GM12878 (cell line): ENCODE measurements at regions not wholly inside any gene's neighbourhood (a gene's known extent, or its start where the extent isn't known, plus 50 kb on each side); places are given as distances from the start of the nearest gene placed in this dataset.

Source experiments
- ATAC-seq: fragments of 200-7000 bp; cut with Tn5 transposase; 3 replicates; pipeline ENCODE4 v1.9.1; 2020; ENCODE audit warnings: mild to moderate bottlenecking, moderate library complexity
- BruUV-seq: library from RNA; stranded (reverse); fragments of 400-500 nt; replicated peaks from 2 replicates; lab custom pipeline; 2021; lab: Mats Ljungman, UMichigan
- CTCF ChIA-PET: fragments of 300-600 bp; sonication (Branson Sonifier 250); formaldehyde crosslinking; extraction: SDS; loops from one replicate; lab custom pipeline; 2021; ENCODE audit warnings: inconsistent platforms; lab: Yijun Ruan, JAX
- POLR2A ChIA-PET: fragments of 350-600 bp; formaldehyde crosslinking; extraction: SDS; loops from one replicate; lab custom pipeline; 2021; ENCODE audit warnings: inconsistent platforms; lab: Charles Lee
- RAD21 ChIA-PET: fragments of 300-600 bp; sonication (Branson Sonifier 250); formaldehyde crosslinking; loops from one replicate; lab custom pipeline; 2023; ENCODE audit warnings: antibody characterized with exemption; ENCODE audit not compliant: unreplicated experiment; lab: Charles Lee
- SMC1A ChIA-PET: fragments of 300-600 bp; sonication (Branson Sonifier 250); formaldehyde crosslinking; loops from one replicate; lab custom pipeline; 2023; ENCODE audit not compliant: unreplicated experiment, uncharacterized antibody; lab: Charles Lee
- DNase-seq: peaks from one replicate; pipeline ENCODE4 v3.0.0-alpha.2; 2011; ENCODE audit warnings: low read depth, low spot score
- FAIRE-seq: peaks from 3 replicates; lab custom pipeline; 2011; peaks lifted over from hg19 to GRCh38; lab: Jason Lieb, UNC
- H2AFZ ChIP-seq: 2 replicates; pipeline ENCODE4 v1.6.0; 2011; ENCODE audit warnings: low read depth, low read length, control low read depth; ENCODE audit not compliant: control insufficient read depth
- H3K27ac ChIP-seq: 2 replicates; pipeline ENCODE4 v1.5.1; 2011; ENCODE audit warnings: control low read depth; ENCODE audit not compliant: control insufficient read depth, insufficient read depth
- H3K27me3 ChIP-seq, 2 experiments: replicated peaks in 1 of 2; 2 replicates each; pipeline versions ENCODE4 v1.6.0 to v1.6.1; 2011; ENCODE audit warnings: low read length in 1 of 2; ENCODE audit not compliant: control insufficient read depth in 2 of 2, insufficient read depth in 2 of 2
- H3K36me3 ChIP-seq, 2 experiments: 2 replicates each; pipeline ENCODE4 v1.5.1; 2011; ENCODE audit warnings: low read length in 1 of 2; ENCODE audit not compliant: control insufficient read depth in 2 of 2, insufficient read depth in 2 of 2
- H3K4me1 ChIP-seq: 2 replicates; pipeline ENCODE4 v1.6.1; 2011; ENCODE audit warnings: mild to moderate bottlenecking, low read length, moderate library complexity, mixed read lengths; ENCODE audit not compliant: control insufficient read depth, insufficient read depth
- H3K4me2 ChIP-seq: 2 replicates; pipeline ENCODE4 v1.6.0; 2011; ENCODE audit warnings: control low read depth; ENCODE audit not compliant: control insufficient read depth, insufficient read depth
- H3K4me3 ChIP-seq: fragments of 200-600 bp; sonication (generic); 2 replicates; pipeline ENCODE4 v1.5.1; 2016
- H3K79me2 ChIP-seq: 2 replicates; pipeline ENCODE4 v1.6.0; 2011; ENCODE audit warnings: low read length; ENCODE audit not compliant: control insufficient read depth, insufficient read depth
- H3K9ac ChIP-seq: 2 replicates; pipeline ENCODE4 v1.8.0; 2011; ENCODE audit warnings: low read length, control low read depth, mixed read lengths; ENCODE audit not compliant: control insufficient read depth, insufficient read depth
- H3K9me3 ChIP-seq: replicated peaks from 3 replicates; pipeline ENCODE4 v1.5.1; 2011; ENCODE audit warnings: mild to moderate bottlenecking, low read length; ENCODE audit not compliant: control insufficient read depth, insufficient read depth
- H4K20me1 ChIP-seq: 2 replicates; pipeline ENCODE4 v1.6.0; 2011; ENCODE audit not compliant: control insufficient read depth, insufficient read depth
- ASH2L ChIP-seq: fragments of 300-600, 200-600 bp; sonication (generic); IDR thresholded peaks from 2 replicates; pipeline ENCODE4 v1.6.1; 2017; ENCODE audit warnings: low read depth, mild to moderate bottlenecking, borderline replicate concordance
- CEBPB ChIP-seq, 2 experiments: fragments of 150-350 bp in 1 of 2; IDR thresholded peaks; 2 replicates each; pipeline ENCODE4 v1.6.1; 2012 to 2014; ENCODE audit warnings: low read depth in 2 of 2, low read length in 2 of 2, borderline replicate concordance in 1 of 2, inconsistent platforms in 1 of 2
- EED ChIP-seq: sonication (generic); IDR thresholded peaks from 2 replicates; pipeline ENCODE4 v1.6.1; 2016; ENCODE audit warnings: antibody characterized with exemption, low read depth
- FOS ChIP-seq: IDR thresholded peaks from 3 replicates; pipeline ENCODE4 v1.6.1; 2011; ENCODE audit warnings: borderline replicate concordance; ENCODE audit not compliant: insufficient read length; ENCODE audit errors: extremely low read depth
- FOXK2 ChIP-seq: fragments of 450-650 bp; IDR thresholded peaks from 2 replicates; pipeline ENCODE4 v1.6.1; 2017; ENCODE audit warnings: mild to moderate bottlenecking, moderate library complexity
- IKZF2 ChIP-seq, 2 experiments: fragments of 450-650 bp; IDR thresholded peaks; 2 replicates each; pipeline ENCODE4 v1.6.1; 2017; ENCODE audit warnings: mild to moderate bottlenecking in 2 of 2, moderate library complexity in 2 of 2
- IRF3 ChIP-seq: fragments of 450-650 bp; IDR thresholded peaks from 2 replicates; pipeline ENCODE4 v1.6.1; 2014; ENCODE audit warnings: mild to moderate bottlenecking
- KLF5 ChIP-seq: fragments of 450-650 bp; IDR thresholded peaks from 2 replicates; pipeline ENCODE4 v1.6.1; 2014; ENCODE audit warnings: mild to moderate bottlenecking; ENCODE audit not compliant: partially characterized antibody
- POLR2AphosphoS2 ChIP-seq: IDR thresholded peaks from 2 replicates; pipeline ENCODE4 v1.6.1; 2011; ENCODE audit warnings: low read depth, mild to moderate bottlenecking, low read length, improper control_type of control experiment, moderate library complexity
- RELB ChIP-seq: fragments of 450-650 bp; IDR thresholded peaks from 2 replicates; pipeline ENCODE4 v1.6.1; 2017; ENCODE audit warnings: low read depth, mild to moderate bottlenecking, moderate library complexity
- ZBED1 ChIP-seq: IDR thresholded peaks from 2 replicates; pipeline ENCODE4 v1.6.1; 2016; ENCODE audit warnings: borderline replicate concordance
- WGBS: methylation state at CpG from one replicate; pipeline ENCODE4 v1.1.6; 2016; ENCODE audit warnings: low lambda C conversion rate; ENCODE audit not compliant: insufficient replicate concordance, insufficient coverage; ENCODE audit errors: missing lambda C conversion rate; 5-methylcytosine and 5-hydroxymethylcytosine counted together
- in situ Hi-C: fragments of 300-500 bp; cut with MboI; formaldehyde crosslinking; loops from 9 replicates; pipeline ENCODE4 v1.14.3; 2018; ENCODE audit warnings: mixed read lengths
- intact Hi-C: fragments of 100-400 bp; cut with micrococcal nuclease; formaldehyde crosslinking; loops from one replicate; pipeline ENCODE4 v1.14.2; 2022; ENCODE audit not compliant: unreplicated experiment
- TF ChIP-seq, protein P1 (sequence below): IDR thresholded peaks from 2 replicates; pipeline ENCODE4 v1.6.1; 2012; ENCODE audit warnings: low read depth, low read length, improper control_type of control experiment

DNA sequence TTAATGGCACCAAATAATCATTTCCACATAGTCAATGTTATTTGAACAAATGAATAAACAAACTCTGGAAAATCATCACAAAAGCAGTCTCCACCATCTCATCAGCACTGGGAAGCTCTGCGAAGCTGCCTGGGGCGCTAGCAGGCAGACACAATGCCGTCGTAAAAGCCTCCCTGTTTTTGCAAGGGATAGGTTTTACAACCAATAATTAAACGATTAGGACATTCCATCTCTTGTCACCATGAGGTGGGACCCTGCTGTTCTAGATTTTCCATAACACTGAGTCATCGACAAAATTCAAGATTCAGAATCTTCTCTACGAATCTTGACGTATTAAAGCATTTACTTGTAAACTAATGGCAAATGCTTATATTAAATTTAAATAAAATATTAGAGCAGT is 172.8 kb upstream of the AKR1E2 start:
- no peaks in the 10 kb centered on the region for H3K36me3 ChIP-seq
- H3K4me1 ChIP-seq = no peaks in the 10 kb centered on the region
- 81% methylated on average over 8 of the region's 8 CpGs for WGBS
- POLR2A ChIA-PET = no interaction called here
- no peak overlapping the region for H3K4me3 ChIP-seq
- no peaks in the 10 kb centered on the region for H3K27me3 ChIP-seq
- no peaks in the 10 kb centered on the region for H3K9me3 ChIP-seq
- H2AFZ ChIP-seq = no peak overlapping the region
- SMC1A ChIA-PET = no interaction called here
- no peak for TF ChIP-seq POLR2AphosphoS2
- no peak for TF ChIP-seq ZBED1
- no peak for TF ChIP-seq IKZF2 (IDR thresholded peaks at IDR 0.05)
- TF ChIP-seq KLF5 = no peak
- TF ChIP-seq ASH2L = no peak
- DNase-seq (no peak), ATAC-seq (no peak), FAIRE-seq (no peak)
- H4K20me1 ChIP-seq = no peaks in the 10 kb centered on the region
- no peaks in the 10 kb centered on the region for H3K79me2 ChIP-seq
- BruUV-seq = no TSS peak
- in situ Hi-C loops (loop anchor here (10.0 kb wide), 1 partner anchor 1458 kb away; no protein-coding TSS in a partner anchor), intact Hi-C loops (loop anchor here (10.0 kb wide), 3 partner anchors 868 to 1258 kb away; partner anchors contain the start of gene KLF6)
- no peak overlapping the region for H3K9ac ChIP-seq
- CTCF ChIA-PET = interaction anchor here (1.2 kb wide), 1 partner anchor 1413 kb away, joined by 3 read pairs; no protein-coding TSS in a partner anchor
- H3K27ac ChIP-seq = no peak overlapping the region
- H3K4me2 ChIP-seq = no peak overlapping the region
- RAD21 ChIA-PET = no interaction called here

GRCh38 chr10:4652111-4653010 is 173.6 kb upstream of the AKR1E2 start:
- FAIRE-seq (peak; percentile 52), ATAC-seq (peak; percentile 46), DNase-seq (no peak)
- SMC1A ChIA-PET = interaction anchor here (0.6 kb wide), 1 partner anchor 71 kb away, joined by 3 read pairs; no protein-coding TSS in a partner anchor
- H3K27ac ChIP-seq = no peak overlapping the region
- POLR2A ChIA-PET = no interaction called here
- H3K4me2 ChIP-seq = peak overlapping the region; percentile 22; the same call in 1 of the 2 replicates
- no TSS peak for BruUV-seq
- in situ Hi-C loops (loop anchor here (10.0 kb wide), 1 partner anchor 1458 kb away; no protein-coding TSS in a partner anchor), intact Hi-C loops (loop anchor here (10.0 kb wide), 3 partner anchors 868 to 1258 kb away; partner anchors contain the start of gene KLF6)
- H3K27me3 ChIP-seq = no peaks in the 10 kb centered on the region
- H3K79me2 ChIP-seq = no peaks in the 10 kb centered on the region
- H3K36me3 ChIP-seq = no peaks in the 10 kb centered on the region
- no peak overlapping the region for H3K4me3 ChIP-seq
- RAD21 ChIA-PET = no interaction called here
- H4K20me1 ChIP-seq = no peaks in the 10 kb centered on the region
- CTCF ChIA-PET = interaction anchor here (1.2 kb wide), 1 partner anchor 1412 kb away, joined by 3 read pairs; no protein-coding TSS in a partner anchor
- H3K9me3 ChIP-seq = no peaks in the 10 kb centered on the region
- no peak overlapping the region for H3K9ac ChIP-seq
- H3K4me1 ChIP-seq = no peaks in the 10 kb centered on the region
- 41% methylated on average over 8 of the region's 8 CpGs for WGBS
- H2AFZ ChIP-seq = no peak overlapping the region
- TF ChIP-seq EED (no peak), RELB (no peak), FOS (no peak), CEBPB (IDR thresholded peaks at IDR 0.05; ENCODE audit: borderline replicate concordance in 1 of 2, low read depth in 2 of 2, low read length in 2 of 2) (no peak), FOXK2 (no peak), IRF3 (no peak)
- TF ChIP-seq, protein P1, sequence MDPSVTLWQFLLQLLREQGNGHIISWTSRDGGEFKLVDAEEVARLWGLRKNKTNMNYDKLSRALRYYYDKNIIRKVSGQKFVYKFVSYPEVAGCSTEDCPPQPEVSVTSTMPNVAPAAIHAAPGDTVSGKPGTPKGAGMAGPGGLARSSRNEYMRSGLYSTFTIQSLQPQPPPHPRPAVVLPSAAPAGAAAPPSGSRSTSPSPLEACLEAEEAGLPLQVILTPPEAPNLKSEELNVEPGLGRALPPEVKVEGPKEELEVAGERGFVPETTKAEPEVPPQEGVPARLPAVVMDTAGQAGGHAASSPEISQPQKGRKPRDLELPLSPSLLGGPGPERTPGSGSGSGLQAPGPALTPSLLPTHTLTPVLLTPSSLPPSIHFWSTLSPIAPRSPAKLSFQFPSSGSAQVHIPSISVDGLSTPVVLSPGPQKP = no peak
